Mucosa of descending colon (tissue), 3 donors: ENCODE measurements at regions not wholly inside any gene's neighbourhood (a gene's known extent, or its start where the extent isn't known, plus 50 kb on each side); places are given as distances from the start of the nearest gene placed in this dataset.
A peak's percentile ranks its signal among the peaks of the same experiment; 100 is the strongest.

ENCODE experiments used
- ATAC-seq: fragments of 200-7000 bp; cut with Tn5 transposase; one replicate; pipeline ENCODE4 v1.9.1; 2020; ENCODE audit warnings: mild to moderate bottlenecking, moderate library complexity
- DNase-seq, 3 donors: peaks; one replicate each; pipeline ENCODE4 v3.0.0-alpha.2; 2020
- H3K36me3 ChIP-seq: fragments of 200-600 bp; one replicate; pipeline ENCODE4 v1.8.0; 2021; ENCODE audit warnings: low read depth, mild to moderate bottlenecking
- H3K4me1 ChIP-seq: fragments of 200-600 bp; one replicate; pipeline ENCODE4 v1.8.0; 2021; ENCODE audit warnings: low read depth, mild to moderate bottlenecking
- H3K4me3 ChIP-seq: fragments of 200-600 bp; one replicate; pipeline ENCODE4 v1.8.0; 2021; ENCODE audit warnings: mild to moderate bottlenecking
- H3K9me3 ChIP-seq: fragments of 200-600 bp; one replicate; pipeline ENCODE4 v1.8.0; 2021; ENCODE audit warnings: mild to moderate bottlenecking
- intact Hi-C, 2 donors: fragments of 100-400 bp; cut with DNase I in 1 of 2; cut with micrococcal nuclease in 1 of 2; formaldehyde crosslinking; loops; one replicate each; pipeline versions ENCODE4 v1.11.0 to v1.11.1; 2022; cut with DNase I, micrococcal nuclease
- TF ChIP-seq, protein P1 (sequence below): fragments of 200-600 bp; IDR thresholded peaks from one replicate; pipeline ENCODE4 v1.8.0; 2022; ENCODE audit warnings: antibody characterized with exemption, mild to moderate bottlenecking
- donor health status: DM: no; HTN: no; CAD: no; lungs with moderate emphysema.
- donor health status: DM: no; HTN: no; CAD: no.
- donor health status: DM: no; HTN: yes; CAD: no.

DNA sequence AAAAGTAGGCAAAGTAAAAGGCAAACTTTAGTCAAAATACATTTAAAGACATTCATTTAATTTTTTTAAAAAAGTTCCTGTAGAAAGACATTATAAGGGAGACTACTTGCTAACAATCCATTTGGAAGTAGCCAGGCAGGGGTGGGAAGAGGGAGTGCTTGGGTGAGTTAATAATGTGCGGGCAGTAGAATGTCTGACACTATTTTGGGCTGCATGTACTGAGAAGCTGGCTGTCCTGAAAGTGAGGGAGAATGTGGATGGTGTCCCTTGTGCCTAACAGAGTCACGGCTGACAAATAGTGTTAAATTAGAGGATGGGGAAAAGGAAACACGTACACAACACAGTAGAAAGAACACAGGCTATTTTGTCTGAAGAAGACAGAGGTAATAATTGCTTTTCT, 142.5 kb downstream of the LCA5 start:
- intact Hi-C loops: no loop called here
- no peaks in the 10 kb centered on the region for H3K36me3 ChIP-seq
- H3K9me3 ChIP-seq: no peaks in the 10 kb centered on the region
- H3K4me3 ChIP-seq: no peak overlapping the region
- no peaks in the 10 kb centered on the region for H3K4me1 ChIP-seq
- DNase-seq (no peak), ATAC-seq (no peak)
- TF ChIP-seq, protein P1, sequence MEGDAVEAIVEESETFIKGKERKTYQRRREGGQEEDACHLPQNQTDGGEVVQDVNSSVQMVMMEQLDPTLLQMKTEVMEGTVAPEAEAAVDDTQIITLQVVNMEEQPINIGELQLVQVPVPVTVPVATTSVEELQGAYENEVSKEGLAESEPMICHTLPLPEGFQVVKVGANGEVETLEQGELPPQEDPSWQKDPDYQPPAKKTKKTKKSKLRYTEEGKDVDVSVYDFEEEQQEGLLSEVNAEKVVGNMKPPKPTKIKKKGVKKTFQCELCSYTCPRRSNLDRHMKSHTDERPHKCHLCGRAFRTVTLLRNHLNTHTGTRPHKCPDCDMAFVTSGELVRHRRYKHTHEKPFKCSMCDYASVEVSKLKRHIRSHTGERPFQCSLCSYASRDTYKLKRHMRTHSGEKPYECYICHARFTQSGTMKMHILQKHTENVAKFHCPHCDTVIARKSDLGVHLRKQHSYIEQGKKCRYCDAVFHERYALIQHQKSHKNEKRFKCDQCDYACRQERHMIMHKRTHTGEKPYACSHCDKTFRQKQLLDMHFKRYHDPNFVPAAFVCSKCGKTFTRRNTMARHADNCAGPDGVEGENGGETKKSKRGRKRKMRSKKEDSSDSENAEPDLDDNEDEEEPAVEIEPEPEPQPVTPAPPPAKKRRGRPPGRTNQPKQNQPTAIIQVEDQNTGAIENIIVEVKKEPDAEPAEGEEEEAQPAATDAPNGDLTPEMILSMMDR: no peak

DNA sequence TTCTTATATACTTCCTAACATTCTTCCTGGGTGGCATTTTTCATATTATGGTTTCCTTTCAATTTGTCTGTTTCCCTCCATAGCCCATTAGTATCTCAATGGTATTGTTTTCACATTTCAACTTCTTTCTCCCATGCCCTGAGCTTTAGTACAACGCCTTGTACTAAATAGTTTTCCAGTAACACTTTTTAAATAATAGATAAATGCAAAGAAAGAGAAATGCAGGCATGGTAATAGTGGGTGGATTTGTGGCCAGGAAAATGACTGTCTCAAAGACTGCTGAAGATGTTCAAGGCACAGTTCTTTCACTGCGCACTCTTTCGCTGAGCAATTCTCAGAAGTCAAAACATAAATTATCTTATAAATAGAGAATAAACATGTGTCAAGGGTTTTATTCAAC, 145.1 kb downstream of the LCA5 start:
- Histone ChIP-seq H3K9me3 (no peaks in the 10 kb centered on the region), H3K36me3 (no peaks in the 10 kb centered on the region), H3K4me1 (no peaks in the 10 kb centered on the region), H3K4me3 (no peak overlapping the region)
- intact Hi-C loops: no loop called here
- TF ChIP-seq, protein P1: no peak
- DNase-seq: no peak
- ATAC-seq: no peak

DNA sequence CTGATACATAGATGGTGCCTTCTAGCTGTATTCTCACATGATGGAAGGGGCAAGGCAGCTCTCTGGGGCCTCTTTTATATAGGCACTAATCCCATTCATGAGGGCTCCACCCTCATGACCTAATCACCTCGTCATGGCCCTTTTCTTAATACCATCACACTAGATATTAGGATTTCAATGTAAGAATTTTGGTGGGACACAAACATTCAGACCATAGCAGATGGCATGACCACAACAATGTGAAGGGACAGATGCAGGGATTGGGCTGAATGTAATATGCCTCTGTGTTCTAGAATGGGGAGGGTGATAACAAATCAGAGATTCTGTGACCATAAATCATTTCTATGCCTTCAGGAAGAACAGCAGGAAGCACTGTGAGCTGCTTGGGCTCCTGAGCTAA, 145.8 kb downstream of the LCA5 start:
- intact Hi-C loops: no loop called here
- no peaks in the 10 kb centered on the region for H3K9me3 ChIP-seq

DNA sequence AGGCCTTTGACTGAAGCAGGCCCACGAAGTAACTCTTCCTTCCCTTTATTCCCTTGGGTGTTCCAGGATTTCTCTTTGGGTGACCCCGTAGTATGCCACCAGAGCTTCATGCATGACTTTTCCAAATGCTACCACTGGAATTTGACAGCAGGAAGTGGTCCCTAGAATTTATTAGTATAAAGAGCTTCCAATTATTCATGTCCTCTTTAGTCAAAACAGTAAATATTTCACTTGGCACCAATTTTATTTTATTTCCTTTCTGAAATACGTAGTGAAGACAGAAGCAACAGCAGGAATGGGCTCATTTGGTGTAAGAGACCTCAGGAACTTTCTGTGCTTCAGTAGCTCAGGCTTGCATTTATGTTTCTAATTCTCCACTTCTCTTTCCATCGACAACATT, 151.3 kb downstream of the LCA5 start:
- DNase-seq: no peak
- intact Hi-C loops: no loop called here
- ATAC-seq: no peak
- TF ChIP-seq, protein P1: no peak
- Histone ChIP-seq H3K36me3 (no peaks in the 10 kb centered on the region), H3K4me3 (no peak overlapping the region), H3K9me3 (no peaks in the 10 kb centered on the region), H3K4me1 (no peaks in the 10 kb centered on the region)

More for the DNA sequence above, 145.8 kb downstream of the LCA5 start:
- ATAC-seq: no peak
- H3K4me1 ChIP-seq: no peaks in the 10 kb centered on the region
- H3K4me3 ChIP-seq: no peak overlapping the region
- TF ChIP-seq, protein P1: no peak
- no peaks in the 10 kb centered on the region for H3K36me3 ChIP-seq
- DNase-seq: no peak

DNA sequence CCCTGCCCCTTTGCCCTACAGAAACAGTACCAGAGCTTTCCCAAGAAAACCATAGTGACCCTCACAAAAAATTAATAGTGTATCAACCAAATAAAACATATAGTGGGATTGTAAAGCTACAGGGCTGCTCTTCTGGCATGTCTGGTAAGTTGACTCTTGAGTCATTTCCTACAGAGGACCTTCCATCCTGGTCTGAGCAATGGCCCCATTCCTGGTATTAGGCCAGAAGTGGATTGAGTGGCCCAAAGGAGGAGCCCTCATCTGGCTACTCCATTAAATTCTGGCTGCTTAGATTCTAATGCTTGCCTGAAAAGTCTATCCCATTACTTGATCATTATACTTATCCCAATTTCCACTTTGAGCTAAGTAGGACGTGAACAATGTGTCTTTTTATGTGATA, 150.9 kb upstream of the HMGN3 start:
- no peak for ATAC-seq
- DNase-seq: no peak
- Histone ChIP-seq H3K9me3 (no peaks in the 10 kb centered on the region), H3K4me1 (no peaks in the 10 kb centered on the region), H3K36me3 (no peaks in the 10 kb centered on the region), H3K4me3 (no peak overlapping the region)
- TF ChIP-seq, protein P1: no peak
- intact Hi-C loops: no loop called here

DNA sequence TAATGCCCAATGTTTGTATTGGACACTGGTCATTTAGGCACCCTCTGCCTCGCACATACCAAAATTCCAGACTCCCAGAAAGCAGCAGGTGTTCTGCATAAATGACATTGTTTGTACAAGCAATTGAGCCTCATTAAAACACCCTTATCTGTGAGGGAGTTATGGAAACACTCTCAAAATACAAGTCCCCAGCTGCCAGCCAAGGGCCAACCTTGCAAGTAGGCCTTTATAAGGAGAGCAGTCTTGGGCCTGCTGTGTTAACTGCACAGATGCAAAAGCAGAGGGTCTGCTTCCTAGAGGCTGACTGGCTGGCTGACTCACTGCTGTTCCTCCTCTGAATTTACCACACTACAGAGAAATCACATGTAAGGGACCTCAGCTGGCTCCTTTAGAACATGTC, 150.4 kb upstream of the HMGN3 start:
- Histone ChIP-seq H3K9me3 (no peaks in the 10 kb centered on the region), H3K4me3 (no peak overlapping the region), H3K36me3 (no peaks in the 10 kb centered on the region), H3K4me1 (no peaks in the 10 kb centered on the region)
- intact Hi-C loops: no loop called here
- DNase-seq (no peak), ATAC-seq (peak; percentile 63)
- TF ChIP-seq, protein P1: no peak
